ENCODE measurements at regions not wholly inside any gene's neighbourhood (a gene's known extent, or its start where the extent isn't known, plus 50 kb on each side); places are given as distances from the start of the nearest gene placed in this dataset.
A peak's percentile ranks its signal among the peaks of the same experiment; 100 is the strongest.

GRCh38 chrX:2550328-2551020, 49.7 kb upstream of the DHRSX start:
- no peak for TF ChIP-seq CTCF (IDR thresholded peaks at IDR 0.05)
- intact Hi-C loops (cut with DNase I), result no loop called here
- H3K27ac ChIP-seq, result no peak overlapping the region

More at GRCh38 chrX:2550328-2551020, 49.7 kb upstream of the DHRSX start:
- DNase-seq (no peak), ATAC-seq (peak; percentile 57)
- Histone ChIP-seq H3K9me3 (no peaks in the 10 kb centered on the region), H3K4me1 (no peaks in the 10 kb centered on the region), H3K36me3 (no peaks in the 10 kb centered on the region), H3K27me3 (no peaks in the 10 kb centered on the region), H3K4me3 (no peak overlapping the region)

Small RNA genes in the stretch of these regions (microRNA-seq; reads per million reads assigned to microRNA genes)
- gene MIR6089, result 0 reads per million in 2 donors

Data from left lung (tissue), 4 donors.